ENCODE measurements at regions not wholly inside any gene's neighbourhood (a gene's known extent, or its start where the extent isn't known, plus 50 kb on each side); places are given as distances from the start of the nearest gene placed in this dataset.

DNA sequence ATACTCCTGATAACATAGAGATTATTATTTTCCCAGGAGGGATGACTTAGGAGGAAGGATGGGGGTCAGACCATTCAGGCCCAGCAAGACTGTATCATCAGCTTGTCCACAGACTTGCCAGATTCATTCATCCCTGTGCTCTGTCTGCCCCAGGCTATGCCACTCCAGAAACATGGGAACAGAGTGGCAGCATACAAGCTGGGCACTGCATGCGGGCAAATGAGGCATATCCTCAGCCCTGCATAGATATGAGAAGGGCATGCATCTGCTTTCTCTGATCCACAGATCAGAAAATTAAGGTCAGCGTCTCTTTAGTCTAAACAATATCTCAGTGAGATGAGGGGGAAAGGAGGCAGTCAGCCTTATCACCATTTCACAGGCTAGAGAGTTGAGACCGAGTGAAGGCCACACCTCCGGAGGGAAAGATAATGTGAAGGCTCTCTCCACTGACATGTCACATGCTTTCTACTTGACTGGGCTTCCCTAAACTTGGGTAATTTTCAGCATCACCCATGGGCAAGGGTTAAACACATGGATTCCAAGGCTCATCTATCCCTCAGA is 140.5 kb downstream of the TFAP2B start:
- TF ChIP-seq EZH2phosphoT487 (IDR thresholded peaks at IDR 0.05) (no peak), EZH2 (IDR thresholded peaks at IDR 0.05) (no peak), CTCF (IDR thresholded peaks at IDR 0.05) (no peak)
- Histone ChIP-seq H2AFZ (replicated peaks) (no peak overlapping the region), H4K20me1 (ENCODE audit: low read depth) (no peaks in the 10 kb centered on the region), H3K36me3 (no peaks in the 10 kb centered on the region), H3K4me2 (no peak overlapping the region), H3K9me3 (ENCODE audit: low read depth) (no peaks in the 10 kb centered on the region), H3K79me2 (ENCODE audit: low read depth) (no peaks in the 10 kb centered on the region), H3K4me1 (no peaks in the 10 kb centered on the region), H3K4me3 (no peak overlapping the region), H3F3A (ENCODE audit: low read depth) (no peaks in the 10 kb centered on the region), H3K27me3 (no peaks in the 10 kb centered on the region), H3K27ac (no peak overlapping the region), H3K9ac (no peak overlapping the region)
- H3K9me3 Mint-ChIP-seq = no peaks in the 10 kb centered on the region
- DNase-seq (ENCODE audit: low spot score) = no peak
- no peaks in the 10 kb centered on the region for H3K27me3 Mint-ChIP-seq (ENCODE audit: insufficient read depth, low read depth)
- H3K4me1 Mint-ChIP-seq = no peaks in the 10 kb centered on the region
- H3K4me3 Mint-ChIP-seq = no peak overlapping the region
- H3K36me3 Mint-ChIP-seq = no peaks in the 10 kb centered on the region
- no peak overlapping the region for H3K27ac Mint-ChIP-seq

DNA sequence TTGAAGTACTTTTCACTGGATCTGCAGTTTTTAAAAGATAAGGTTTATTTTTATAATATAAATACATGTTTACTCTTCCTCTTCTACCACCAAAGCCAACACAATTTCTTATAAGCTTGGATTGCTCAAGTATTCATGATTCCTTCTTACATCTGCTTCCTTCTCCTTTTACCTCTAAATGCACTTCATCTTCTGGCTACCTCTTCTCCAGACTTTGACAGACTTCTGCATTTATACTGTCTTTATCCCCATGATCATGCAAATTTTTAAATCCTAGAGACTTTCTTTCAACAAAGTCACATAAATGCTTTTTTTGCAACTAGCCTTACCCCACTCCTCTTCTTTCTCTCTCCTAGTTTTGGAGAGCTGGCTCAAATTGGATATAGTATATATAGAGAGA is 142.9 kb downstream of the TFAP2B start:
- Mint-ChIP-seq H3K4me3 (no peak overlapping the region), H3K9me3 (no peaks in the 10 kb centered on the region), H3K27me3 (ENCODE audit: insufficient read depth, low read depth) (no peaks in the 10 kb centered on the region), H3K36me3 (no peaks in the 10 kb centered on the region), H3K27ac (no peak overlapping the region), H3K4me1 (no peaks in the 10 kb centered on the region)
- Histone ChIP-seq H3K9ac (no peak overlapping the region), H3F3A (ENCODE audit: low read depth) (no peaks in the 10 kb centered on the region), H3K9me3 (ENCODE audit: low read depth) (no peaks in the 10 kb centered on the region), H3K4me3 (no peak overlapping the region), H3K36me3 (no peaks in the 10 kb centered on the region), H2AFZ (replicated peaks) (no peak overlapping the region), H3K4me2 (no peak overlapping the region), H4K20me1 (ENCODE audit: low read depth) (no peaks in the 10 kb centered on the region), H3K4me1 (no peaks in the 10 kb centered on the region), H3K27ac (no peak overlapping the region), H3K27me3 (no peaks in the 10 kb centered on the region), H3K79me2 (ENCODE audit: low read depth) (no peaks in the 10 kb centered on the region)
- no peak for DNase-seq (ENCODE audit: low spot score)
- no peak for TF ChIP-seq EZH2 (IDR thresholded peaks at IDR 0.05)
- TF ChIP-seq EZH2phosphoT487 (IDR thresholded peaks at IDR 0.05) = no peak
- no peak for TF ChIP-seq CTCF (IDR thresholded peaks at IDR 0.05)

- Histone ChIP-seq H3K4me3 (no peak overlapping the region), H4K20me1 (ENCODE audit: low read depth) (no peaks in the 10 kb centered on the region), H3K79me2 (ENCODE audit: low read depth) (no peaks in the 10 kb centered on the region), H3K4me2 (no peak overlapping the region), H2AFZ (replicated peaks) (no peak overlapping the region), H3F3A (ENCODE audit: low read depth) (no peaks in the 10 kb centered on the region), H3K9me3 (ENCODE audit: low read depth) (no peaks in the 10 kb centered on the region), H3K4me1 (no peaks in the 10 kb centered on the region), H3K27ac (no peak overlapping the region), H3K27me3 (no peaks in the 10 kb centered on the region), H3K36me3 (no peaks in the 10 kb centered on the region), H3K9ac (no peak overlapping the region)
- H3K9me3 Mint-ChIP-seq = no peaks in the 10 kb centered on the region
- H3K4me1 Mint-ChIP-seq = no peaks in the 10 kb centered on the region
- no peak overlapping the region for H3K4me3 Mint-ChIP-seq
- DNase-seq (ENCODE audit: low spot score) = no peak
- H3K36me3 Mint-ChIP-seq = no peaks in the 10 kb centered on the region
- TF ChIP-seq CTCF (IDR thresholded peaks at IDR 0.05) (no peak), EZH2 (IDR thresholded peaks at IDR 0.05) (no peak), EZH2phosphoT487 (IDR thresholded peaks at IDR 0.05) (no peak)
- no peak overlapping the region for H3K27ac Mint-ChIP-seq
- no peaks in the 10 kb centered on the region for H3K27me3 Mint-ChIP-seq (ENCODE audit: insufficient read depth, low read depth)
Observed at GRCh38 chr6:50962213-50962759, 143.6 kb downstream of the TFAP2B start.
